IPS DF 19.7 (cell line): ENCODE measurements at regions not wholly inside any gene's neighbourhood (a gene's known extent, or its start where the extent isn't known, plus 50 kb on each side); places are given as distances from the start of the nearest gene placed in this dataset.
"Not testable (repeated sequence)": the region's sequence is repeated elsewhere in the genome, so short reads cannot be mapped to it uniquely, and the experiment has no call there.

Source experiments
- DNase-seq: peaks from one replicate; pipeline ENCODE4 v3.0.0-alpha.2; 2013; ENCODE audit warnings: low read depth, low spot score

GRCh38 chr3:159866201-159866746, 122.4 kb upstream of the IL12A start:
- no peak for DNase-seq

GRCh38 chr3:159867372-159867771, 121.3 kb upstream of the IL12A start:
- DNase-seq = no peak

- no peak for DNase-seq
Measured at GRCh38 chr3:159870723-159871122, 117.9 kb upstream of the IL12A start.

GRCh38 chr3:159872374-159873109, 116.1 kb upstream of the IL12A start:
- DNase-seq = no peak

- DNase-seq = no peak
Measured at GRCh38 chr3:159875116-159875515, 113.5 kb upstream of the IL12A start.

GRCh38 chr3:159877924-159878323, 110.7 kb upstream of the IL12A start:
- no peak for DNase-seq

- no peak for DNase-seq
Measured at GRCh38 chr3:159879146-159879545, 109.5 kb upstream of the IL12A start.

GRCh38 chr3:159879598-159879997, 109.0 kb upstream of the IL12A start:
- no peak for DNase-seq

- no peak for DNase-seq
Measured at GRCh38 chr3:159881208-159881607, 107.4 kb upstream of the IL12A start.

- DNase-seq = no peak
Measured at GRCh38 chr3:159881828-159882309, 106.8 kb upstream of the IL12A start.

- no peak for DNase-seq
Measured at GRCh38 chr3:159882367-159882766, 106.3 kb upstream of the IL12A start.

GRCh38 chr3:159882790-159883779, 105.5 kb upstream of the IL12A start:
- no peak for DNase-seq

- DNase-seq = no peak
Measured at GRCh38 chr3:159884661-159885402, 103.8 kb upstream of the IL12A start.

- no peak for DNase-seq
Measured at GRCh38 chr3:159886050-159886449, 102.6 kb upstream of the IL12A start.

GRCh38 chr3:159886530-159886929, 102.1 kb upstream of the IL12A start:
- not testable (repeated sequence) for DNase-seq

GRCh38 chr3:159887168-159887567, 101.5 kb upstream of the IL12A start:
- no peak for DNase-seq

GRCh38 chr3:159887911-159888310, 100.7 kb upstream of the IL12A start:
- DNase-seq = no peak

GRCh38 chr3:159892171-159892795, 96.4 kb upstream of the IL12A start:
- DNase-seq = no peak

- DNase-seq = no peak
Measured at GRCh38 chr3:159892801-159893200, 95.8 kb upstream of the IL12A start.

- no peak for DNase-seq
Measured at GRCh38 chr3:159894386-159894785, 94.2 kb upstream of the IL12A start.

- DNase-seq = no peak
Measured at GRCh38 chr3:159895430-159895829, 93.2 kb upstream of the IL12A start.
